ENCODE measurements at regions not wholly inside any gene's neighbourhood (a gene's known extent, or its start where the extent isn't known, plus 50 kb on each side); places are given as distances from the start of the nearest gene placed in this dataset.
A peak's percentile ranks its signal among the peaks of the same experiment; 100 is the strongest.

- no peak for DNase-seq (ENCODE audit: low read depth in 2 of 2)
These were observed 172.0 kb upstream of the ZNF32 start for GRCh38 chr10:43820663-43821062.

- DNase-seq (ENCODE audit: low read depth in 2 of 2), result no peak
These were observed 171.0 kb upstream of the ZNF32 start for GRCh38 chr10:43819464-43820230.

- DNase-seq (ENCODE audit: low read depth in 2 of 2), result no peak
These were observed 170.0 kb upstream of the ZNF32 start for GRCh38 chr10:43818687-43819086.

GRCh38 chr10:43817368-43817767 is 168.7 kb upstream of the ZNF32 start:
- DNase-seq (ENCODE audit: low read depth in 2 of 2), result no peak

GRCh38 chr10:43816351-43817321 is 168.0 kb upstream of the ZNF32 start:
- DNase-seq (ENCODE audit: low read depth in 2 of 2), result peak; percentile 52 to 62

- no peak for DNase-seq (ENCODE audit: low read depth in 2 of 2)
These were observed 166.7 kb upstream of the ZNF32 start for GRCh38 chr10:43815181-43815885.

GRCh38 chr10:43814663-43815062 is 166.0 kb upstream of the ZNF32 start:
- no peak for DNase-seq (ENCODE audit: low read depth in 2 of 2)

- no peak for DNase-seq (ENCODE audit: low read depth in 2 of 2)
These were observed 163.2 kb upstream of the ZNF32 start for GRCh38 chr10:43811871-43812270.

GRCh38 chr10:43809211-43809930 is 160.7 kb upstream of the ZNF32 start:
- DNase-seq (ENCODE audit: low read depth in 2 of 2), result no peak

- DNase-seq (ENCODE audit: low read depth in 2 of 2), result no peak
These were observed 159.5 kb upstream of the ZNF32 start for GRCh38 chr10:43808136-43808535.

GRCh38 chr10:43806831-43807640 is 158.4 kb upstream of the ZNF32 start:
- no peak for DNase-seq (ENCODE audit: low read depth in 2 of 2)

- DNase-seq (ENCODE audit: low read depth in 2 of 2), result no peak
These were observed 155.1 kb upstream of the ZNF32 start for GRCh38 chr10:43803791-43804190.

GRCh38 chr10:43802988-43803696 is 154.5 kb upstream of the ZNF32 start:
- no peak for DNase-seq (ENCODE audit: low read depth in 2 of 2)

GRCh38 chr10:43801626-43802025 is 152.9 kb upstream of the ZNF32 start:
- DNase-seq (ENCODE audit: low read depth in 2 of 2), result no peak

GRCh38 chr10:43801140-43801539 is 152.5 kb upstream of the ZNF32 start:
- DNase-seq (ENCODE audit: low read depth in 2 of 2), result no peak

- no peak for DNase-seq (ENCODE audit: low read depth in 2 of 2)
These were observed 148.1 kb upstream of the ZNF32 start for GRCh38 chr10:43796781-43797180.

- DNase-seq (ENCODE audit: low read depth in 2 of 2), result no peak
These were observed 147.0 kb upstream of the ZNF32 start for GRCh38 chr10:43795639-43796038.

GRCh38 chr10:43795093-43795492 is 146.4 kb upstream of the ZNF32 start:
- DNase-seq (ENCODE audit: low read depth in 2 of 2), result no peak

- no peak for DNase-seq (ENCODE audit: low read depth in 2 of 2)
These were observed 145.6 kb upstream of the ZNF32 start for GRCh38 chr10:43794181-43794815.
